GM12872 (cell line): ENCODE measurements at regions not wholly inside any gene's neighbourhood (a gene's known extent, or its start where the extent isn't known, plus 50 kb on each side); places are given as distances from the start of the nearest gene placed in this dataset.

ENCODE experiments used
- CTCF ChIP-seq: IDR thresholded peaks from 3 replicates; pipeline ENCODE4 v1.5.1; 2011; ENCODE audit warnings: low read depth, mild to moderate bottlenecking, low read length, moderate library complexity; ENCODE audit not compliant: insufficient read depth

- no peak for TF ChIP-seq CTCF
These were observed 258.2 kb upstream of the HSF2 start for GRCh38 chr6:122141246-122141645.

- TF ChIP-seq CTCF, result no peak
These were observed 255.4 kb upstream of the HSF2 start for GRCh38 chr6:122143813-122144601.

- no peak for TF ChIP-seq CTCF
These were observed 254.2 kb upstream of the HSF2 start for GRCh38 chr6:122145246-122145645.

- no peak for TF ChIP-seq CTCF
These were observed 253.7 kb upstream of the HSF2 start for GRCh38 chr6:122145741-122146240.

GRCh38 chr6:122147291-122147690 is 252.2 kb upstream of the HSF2 start:
- no peak for TF ChIP-seq CTCF

- no peak for TF ChIP-seq CTCF
These were observed 248.4 kb upstream of the HSF2 start for GRCh38 chr6:122151066-122151465.

- no peak for TF ChIP-seq CTCF
These were observed 247.7 kb upstream of the HSF2 start for GRCh38 chr6:122151763-122152162.

GRCh38 chr6:122153557-122153956 is 245.9 kb upstream of the HSF2 start:
- TF ChIP-seq CTCF, result no peak
